H9 (cell line): ENCODE measurements at regions not wholly inside any gene's neighbourhood (a gene's known extent, or its start where the extent isn't known, plus 50 kb on each side); places are given as distances from the start of the nearest gene placed in this dataset.

ENCODE experiments used
- DNase-seq: peaks from one replicate; pipeline ENCODE4 v3.0.0-alpha.2; 2017
- H2AFZ ChIP-seq: one replicate; pipeline ENCODE4 v1.6.1; 2013; ENCODE audit warnings: mild to moderate bottlenecking, low read length, control low read depth, moderate library complexity
- H2AK5ac ChIP-seq: 2 replicates; pipeline ENCODE4 v1.6.1; 2013; ENCODE audit warnings: low read length, control low read depth, mixed read lengths; ENCODE audit not compliant: insufficient read length
- H2BK120ac ChIP-seq: one replicate; pipeline ENCODE4 v1.6.1; 2013; ENCODE audit warnings: low read depth, mild to moderate bottlenecking, low read length, control low read depth, inconsistent platforms; ENCODE audit not compliant: poor library complexity, severe bottlenecking
- H2BK12ac ChIP-seq: 2 replicates; pipeline ENCODE4 v1.6.1; 2013; ENCODE audit warnings: low read length, control low read depth, mixed read lengths, low read depth; ENCODE audit not compliant: insufficient read length
- H2BK15ac ChIP-seq: 2 replicates; pipeline ENCODE4 v1.6.1; 2013; ENCODE audit warnings: low read depth, low read length, control low read depth
- H2BK20ac ChIP-seq: one replicate; pipeline ENCODE4 v1.6.1; 2013; ENCODE audit warnings: low read depth, mild to moderate bottlenecking, low read length, control low read depth, inconsistent platforms; ENCODE audit not compliant: poor library complexity, severe bottlenecking
- H2BK5ac ChIP-seq: 2 replicates; pipeline ENCODE4 v1.6.1; 2013; ENCODE audit warnings: low read length, control low read depth, mixed read lengths; ENCODE audit not compliant: insufficient read length
- H3K14ac ChIP-seq: 2 replicates; pipeline ENCODE4 v1.6.1; 2013; ENCODE audit warnings: low read length, control low read depth; ENCODE audit not compliant: insufficient read depth
- H3K18ac ChIP-seq: 2 replicates; pipeline ENCODE4 v1.6.1; 2013; ENCODE audit warnings: low read depth, mild to moderate bottlenecking, mixed read lengths, low read length, control low read depth; ENCODE audit not compliant: insufficient read length
- H3K23ac ChIP-seq: 2 replicates; pipeline ENCODE4 v1.6.1; 2013; ENCODE audit warnings: low read length, control low read depth, mixed read lengths, low read depth; ENCODE audit not compliant: insufficient read length
- H3K23me2 ChIP-seq: 2 replicates; pipeline ENCODE4 v1.6.1; 2013; ENCODE audit warnings: low read depth, mild to moderate bottlenecking, mixed read lengths, low read length, control low read depth; ENCODE audit not compliant: insufficient read length, poor library complexity, severe bottlenecking
- H3K27ac ChIP-seq: 2 replicates; pipeline ENCODE4 v1.5.1; 2013; ENCODE audit warnings: low read length, control low read depth, mixed read lengths, low read depth; ENCODE audit not compliant: insufficient read length
- H3K27me3 ChIP-seq: 2 replicates; pipeline ENCODE4 v1.6.1; 2013; ENCODE audit warnings: low read length, control low read depth, inconsistent platforms; ENCODE audit not compliant: insufficient read depth
- H3K4ac ChIP-seq: 2 replicates; pipeline ENCODE4 v1.6.1; 2013; ENCODE audit warnings: low read depth, mild to moderate bottlenecking, control low read depth, inconsistent platforms, low read length, moderate library complexity
- H3K4me1 ChIP-seq: 2 replicates; pipeline ENCODE4 v1.6.1; 2013; ENCODE audit warnings: low read length, control low read depth, inconsistent platforms; ENCODE audit not compliant: insufficient read depth
- H3K4me2 ChIP-seq: 2 replicates; pipeline ENCODE4 v1.6.1; 2013; ENCODE audit warnings: low read length, control low read depth, mixed read lengths; ENCODE audit not compliant: insufficient read length, insufficient read depth
- H3K56ac ChIP-seq: 2 replicates; pipeline ENCODE4 v1.6.1; 2013; ENCODE audit warnings: low read depth, mild to moderate bottlenecking, mixed read lengths, low read length, control low read depth; ENCODE audit not compliant: insufficient read length
- H3K79me1 ChIP-seq: 2 replicates; pipeline ENCODE4 v1.6.1; 2013; ENCODE audit warnings: low read depth, mild to moderate bottlenecking, moderate library complexity, low read length, control low read depth, inconsistent platforms; ENCODE audit not compliant: insufficient read depth, poor library complexity, severe bottlenecking
- H3K79me2 ChIP-seq: 2 replicates; pipeline ENCODE4 v1.6.1; 2013; ENCODE audit warnings: low read length, control low read depth, inconsistent platforms; ENCODE audit not compliant: insufficient read depth
- H3K9ac ChIP-seq: 2 replicates; pipeline ENCODE4 v1.6.1; 2013; ENCODE audit warnings: low read length, control low read depth, mixed read lengths; ENCODE audit not compliant: insufficient read length; ENCODE audit errors: extremely low read depth
- H3K9me3 ChIP-seq: one replicate; pipeline ENCODE4 v1.6.1; 2013; ENCODE audit warnings: low read depth, low read length, inconsistent platforms; ENCODE audit not compliant: control insufficient read depth
- H3T11ph ChIP-seq: one replicate; pipeline ENCODE4 v1.6.1; 2013; ENCODE audit warnings: mild to moderate bottlenecking, low read length, control low read depth, inconsistent platforms
- H4K20me1 ChIP-seq: one replicate; pipeline ENCODE4 v1.6.1; 2013; ENCODE audit not compliant: control insufficient read depth, insufficient read length, insufficient read depth
- H4K5ac ChIP-seq: 2 replicates; pipeline ENCODE4 v1.6.1; 2013; ENCODE audit warnings: low read depth, mild to moderate bottlenecking, mixed read lengths, low read length, control low read depth; ENCODE audit not compliant: insufficient read length
- H4K8ac ChIP-seq: replicated peaks from 2 replicates; pipeline ENCODE4 v1.6.1; 2013; ENCODE audit warnings: low read length, control low read depth, mixed read lengths, low read depth; ENCODE audit not compliant: insufficient read length
- H4K91ac ChIP-seq: 2 replicates; pipeline ENCODE4 v1.6.1; 2013; ENCODE audit warnings: low read depth, mild to moderate bottlenecking, moderate library complexity, mixed read lengths, low read length, control low read depth; ENCODE audit not compliant: insufficient read length
- H3K27ac Mint-ChIP-seq, 3 experiments: 2 replicates in 2 of 3; 3 replicates in 1 of 3; pipeline ENCODE4 v1.8.0; 2020 to 2021; ENCODE audit warnings: mixed read lengths in 3 of 3, mild to moderate bottlenecking in 1 of 3, moderate library complexity in 1 of 3
- H3K27me3 Mint-ChIP-seq: 2 replicates; pipeline ENCODE4 v1.8.0; 2021; ENCODE audit warnings: low read depth, mild to moderate bottlenecking, moderate library complexity, mixed read lengths
- H3K36me3 Mint-ChIP-seq, 3 experiments: 2 replicates in 2 of 3; 3 replicates in 1 of 3; pipeline ENCODE4 v1.8.0; 2020 to 2021; ENCODE audit warnings: low read depth in 3 of 3, mixed read lengths in 3 of 3; ENCODE audit not compliant: insufficient read depth in 1 of 3
- H3K4me1 Mint-ChIP-seq, 2 experiments: 2 replicates each; pipeline ENCODE4 v1.8.0; 2020; ENCODE audit warnings: mixed read lengths in 2 of 2
- H3K4me3 Mint-ChIP-seq, 2 experiments: 2 replicates in 1 of 2; 3 replicates in 1 of 2; pipeline ENCODE4 v1.8.0; 2020 to 2021; ENCODE audit warnings: mild to moderate bottlenecking in 2 of 2, mixed read lengths in 2 of 2, moderate library complexity in 1 of 2
- H3K9me3 Mint-ChIP-seq, 2 experiments: 2 replicates in 1 of 2; 3 replicates in 1 of 2; pipeline ENCODE4 v1.8.0; 2020; ENCODE audit warnings: mild to moderate bottlenecking in 2 of 2, mixed read lengths in 2 of 2, moderate library complexity in 1 of 2
- CTCF ChIP-seq: fragments of 200-600 bp; sonication (generic); conservative IDR thresholded peaks from 3 replicates; pipeline ENCODE4 v1.8.0; 2021; ENCODE audit warnings: antibody characterized with exemption, mild to moderate bottlenecking
- WGBS: extraction: QIAGEN DNeasy Blood & Tissue Kit; methylation state at CpG from one replicate; pipeline ENCODE4 v1.1.7; 2013; ENCODE audit warnings: missing lambda C conversion rate, low lambda C conversion rate, mixed read lengths; ENCODE audit not compliant: insufficient read length; ENCODE audit errors: extremely low coverage; 5-methylcytosine and 5-hydroxymethylcytosine counted together

- H3K36me3 Mint-ChIP-seq, result no peaks in the 10 kb centered on the region
- H3K23me2 ChIP-seq, result no peaks in the 10 kb centered on the region
Measured at GRCh38 chr10:104577163-104577562, 63.9 kb upstream of the SORCS3 start.

More at GRCh38 chr10:104577163-104577562, 63.9 kb upstream of the SORCS3 start:
- Histone ChIP-seq H2AFZ (no peak overlapping the region), H4K91ac (no peak overlapping the region), H2BK5ac (no peak overlapping the region), H3K79me2 (no peaks in the 10 kb centered on the region), H3K14ac (no peak overlapping the region), H3K23ac (no peak overlapping the region), H2AK5ac (no peak overlapping the region), H3K27ac (no peak overlapping the region), H3K4me2 (no peak overlapping the region), H2BK20ac (no peak overlapping the region), H3K4ac (no peak overlapping the region), H3K4me1 (no peaks in the 10 kb centered on the region), H3T11ph (no peak overlapping the region), H4K20me1 (no peaks in the 10 kb centered on the region), H3K18ac (no peak overlapping the region), H3K9me3 (no peaks in the 10 kb centered on the region), H2BK15ac (no peak overlapping the region), H4K8ac (no peak overlapping the region), H2BK12ac (no peak overlapping the region), H3K79me1 (no peaks in the 10 kb centered on the region), H4K5ac (no peak overlapping the region), H3K9ac (no peak overlapping the region), H3K56ac (no peak overlapping the region), H3K27me3 (no peaks in the 10 kb centered on the region), H2BK120ac (no peak overlapping the region)
- Mint-ChIP-seq H3K9me3 (no peaks in the 10 kb centered on the region; a peak in 1 of 5 replicates), H3K27ac (no peak overlapping the region; a peak in 1 of 7 replicates), H3K27me3 (peaks cover 18% of the 10 kb centered on the region), H3K4me1 (peaks cover 10 to 13% of the 10 kb centered on the region in 2 experiments), H3K4me3 (no peak overlapping the region)
- DNase-seq, result no peak
- TF ChIP-seq CTCF, result no peak
- no CpG with 5 or more reads among the region's 5 CpGs for WGBS
